CD14-positive monocyte (primary cell): ENCODE measurements at regions not wholly inside any gene's neighbourhood (a gene's known extent, or its start where the extent isn't known, plus 50 kb on each side); places are given as distances from the start of the nearest gene placed in this dataset.

Experiments
- DNase-seq, 3 donors: peaks; one replicate each; pipeline ENCODE4 v3.0.0-alpha.2; 2011 to 2022
- H2AFZ ChIP-seq: 2 replicates; pipeline ENCODE4 v1.6.0; 2012; ENCODE audit warnings: mild to moderate bottlenecking, low read depth, low read length, inconsistent platforms; ENCODE audit not compliant: insufficient read depth, poor library complexity, severe bottlenecking
- H3K27ac ChIP-seq, 2 donors: 1 replicate in 1 of 2; 2 replicates in 1 of 2; pipeline ENCODE4 v1.5.1; 2012 to 2013; ENCODE audit warnings: low read length in 2 of 2, control low read depth in 1 of 2, inconsistent platforms in 1 of 2, low read depth in 1 of 2, mild to moderate bottlenecking in 1 of 2
- H3K27me3 ChIP-seq, 2 donors: one replicate each; pipeline versions ENCODE4 v1.6.0 to v1.6.1; 2011 to 2013; ENCODE audit warnings: low read length in 2 of 2; ENCODE audit not compliant: control insufficient read depth in 2 of 2, insufficient read depth in 2 of 2
- H3K36me3 ChIP-seq, 2 donors: replicated peaks in 1 of 2; 1 replicate in 1 of 2; 2 replicates in 1 of 2; pipeline versions ENCODE4 v1.5.1 to v1.6.1; 2012 to 2013; ENCODE audit warnings: low read length in 2 of 2, control low read depth in 1 of 2, inconsistent platforms in 1 of 2, mild to moderate bottlenecking in 1 of 2; ENCODE audit not compliant: insufficient read depth in 2 of 2, control insufficient read depth in 1 of 2
- H3K4me1 ChIP-seq, 2 donors: 1 replicate in 1 of 2; 2 replicates in 1 of 2; pipeline versions ENCODE4 v1.5.1 to v1.6.1; 2012 to 2013; ENCODE audit warnings: low read length in 2 of 2, control low read depth in 1 of 2, inconsistent platforms in 1 of 2, mild to moderate bottlenecking in 1 of 2, moderate library complexity in 1 of 2; ENCODE audit not compliant: insufficient read depth in 2 of 2, control insufficient read depth in 1 of 2
- H3K4me2 ChIP-seq: replicated peaks from 2 replicates; pipeline ENCODE3; 2012; ENCODE audit warnings: low read length, moderate library complexity, mild to moderate bottlenecking; ENCODE audit not compliant: poor library complexity, severe bottlenecking; ENCODE audit errors: extremely low read depth
- H3K4me3 ChIP-seq, 3 experiments: fragments of 200-600 bp in 1 of 3; sonication (generic) in 1 of 3; replicated peaks in 1 of 3; 1 replicate in 2 of 3; 2 replicates in 1 of 3; pipeline ENCODE4 v1.5.1; 2011 to 2013; ENCODE audit warnings: low read length in 3 of 3, mild to moderate bottlenecking in 3 of 3, control low read depth in 2 of 3, low read depth in 2 of 3, inconsistent platforms in 1 of 3, moderate library complexity in 1 of 3
- H3K79me2 ChIP-seq: 2 replicates; pipeline ENCODE4 v1.6.0; 2012; ENCODE audit warnings: mild to moderate bottlenecking, control low read depth, inconsistent platforms, low read length, moderate library complexity; ENCODE audit not compliant: insufficient read depth
- H3K9ac ChIP-seq: 2 replicates; pipeline ENCODE4 v1.6.0; 2017; ENCODE audit warnings: low read length, mild to moderate bottlenecking; ENCODE audit not compliant: insufficient read depth, poor library complexity, severe bottlenecking
- H3K9me3 ChIP-seq, 2 donors: replicated peaks in 1 of 2; 1 replicate in 1 of 2; 2 replicates in 1 of 2; pipeline versions ENCODE4 v1.5.1 to v1.6.1; 2012 to 2013; ENCODE audit warnings: low read length in 2 of 2, control low read depth in 1 of 2; ENCODE audit not compliant: control insufficient read depth in 1 of 2, insufficient read depth in 1 of 2
- H4K20me1 ChIP-seq: 2 replicates; pipeline ENCODE4 v1.6.0; 2012; ENCODE audit warnings: mild to moderate bottlenecking, low read length, control low read depth, moderate library complexity; ENCODE audit not compliant: insufficient read depth
- H3K27ac Mint-ChIP-seq, 7 donors: one replicate each; pipeline ENCODE4 v1.8.0; 2020; ENCODE audit warnings: mild to moderate bottlenecking in 7 of 7, mixed read lengths in 7 of 7, moderate library complexity in 6 of 7, inconsistent platforms in 2 of 7
- H3K27me3 Mint-ChIP-seq, 3 donors: one replicate each; pipeline ENCODE4 v1.8.0; 2021 to 2022; ENCODE audit warnings: low read depth in 3 of 3, mild to moderate bottlenecking in 3 of 3, mixed read lengths in 3 of 3, moderate library complexity in 3 of 3, inconsistent platforms in 1 of 3
- H3K36me3 Mint-ChIP-seq, 2 donors: one replicate each; pipeline ENCODE4 v1.8.0; 2020; ENCODE audit warnings: mixed read lengths in 2 of 2, inconsistent platforms in 1 of 2, mild to moderate bottlenecking in 1 of 2
- H3K4me1 Mint-ChIP-seq: one replicate; pipeline ENCODE4 v1.8.0; 2020; ENCODE audit warnings: mild to moderate bottlenecking, mixed read lengths
- H3K4me3 Mint-ChIP-seq, 2 donors: one replicate each; pipeline ENCODE4 v1.8.0; 2020; ENCODE audit warnings: mild to moderate bottlenecking in 2 of 2, mixed read lengths in 2 of 2, moderate library complexity in 1 of 2
- H3K9me3 Mint-ChIP-seq, 7 donors: one replicate each; pipeline ENCODE4 v1.8.0; 2020 to 2022; ENCODE audit warnings: mixed read lengths in 7 of 7, mild to moderate bottlenecking in 6 of 7, moderate library complexity in 6 of 7, inconsistent platforms in 2 of 7
- WGBS: methylation state at CpG from one replicate; pipeline ENCODE4 v1.1.5; 2013; ENCODE audit warnings: missing lambda C conversion rate; ENCODE audit not compliant: insufficient coverage; 5-methylcytosine and 5-hydroxymethylcytosine counted together
- intact Hi-C, 2 donors: fragments of 100-400 bp; cut with micrococcal nuclease; formaldehyde crosslinking; loops; one replicate each; pipeline versions ENCODE4 v1.15.0 to v1.15.1; 2023
- TF ChIP-seq, protein P1 (sequence below): fragments of 200-600 bp; IDR thresholded peaks from one replicate; pipeline ENCODE4 v1.8.0; 2022; ENCODE audit warnings: antibody characterized with exemption, mild to moderate bottlenecking

DNA sequence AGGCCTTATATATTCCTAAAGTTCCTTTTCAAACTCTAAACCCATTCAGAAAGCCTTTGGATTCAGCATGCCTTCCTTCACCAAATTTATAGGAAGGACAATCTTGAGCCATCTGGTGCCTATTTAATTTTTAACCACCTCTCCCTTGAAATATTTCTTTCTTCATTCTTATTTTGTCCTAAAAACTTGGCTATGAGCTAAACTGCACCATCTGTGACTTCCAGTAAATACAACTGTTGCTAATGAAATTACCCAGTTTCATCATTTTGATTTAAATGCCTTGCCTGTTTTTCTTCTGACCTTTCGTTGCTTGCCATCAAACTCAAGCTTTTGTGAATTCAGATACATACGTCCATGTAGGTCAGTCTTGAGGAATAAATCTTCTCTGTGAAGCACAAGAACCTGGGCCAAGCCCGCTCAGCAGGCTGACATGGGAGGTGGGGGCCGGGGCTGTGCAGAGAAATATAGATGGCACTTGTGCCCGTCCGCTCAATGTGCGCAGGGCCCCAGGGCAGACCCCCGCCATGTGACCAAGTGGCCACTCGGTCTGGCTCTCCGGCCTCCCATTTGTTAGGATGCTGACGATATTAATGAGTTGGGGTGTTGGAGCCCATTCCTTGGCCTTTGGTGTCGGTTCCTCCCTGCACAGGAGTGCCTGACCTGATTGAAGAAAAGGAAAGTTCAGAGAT, 335.9 kb downstream of the VPS13C start:
- no peaks in the 10 kb centered on the region for H3K36me3 ChIP-seq
- H3K4me1 Mint-ChIP-seq, result no peaks in the 10 kb centered on the region
- DNase-seq, result no peak
- no peaks in the 10 kb centered on the region for H3K79me2 ChIP-seq
- H3K9me3 Mint-ChIP-seq, result peaks cover 0 to 8% (median 0%) of the 10 kb centered on the region in 7 donors
- no peaks in the 10 kb centered on the region for H3K36me3 Mint-ChIP-seq
- no peak overlapping the region for H3K4me3 Mint-ChIP-seq
- H3K27me3 ChIP-seq, result no peaks in the 10 kb centered on the region
- H3K9me3 ChIP-seq, result no peaks in the 10 kb centered on the region
- intact Hi-C loops, result no loop called here
- H3K4me3 ChIP-seq, result no peak overlapping the region
- TF ChIP-seq, protein P1, sequence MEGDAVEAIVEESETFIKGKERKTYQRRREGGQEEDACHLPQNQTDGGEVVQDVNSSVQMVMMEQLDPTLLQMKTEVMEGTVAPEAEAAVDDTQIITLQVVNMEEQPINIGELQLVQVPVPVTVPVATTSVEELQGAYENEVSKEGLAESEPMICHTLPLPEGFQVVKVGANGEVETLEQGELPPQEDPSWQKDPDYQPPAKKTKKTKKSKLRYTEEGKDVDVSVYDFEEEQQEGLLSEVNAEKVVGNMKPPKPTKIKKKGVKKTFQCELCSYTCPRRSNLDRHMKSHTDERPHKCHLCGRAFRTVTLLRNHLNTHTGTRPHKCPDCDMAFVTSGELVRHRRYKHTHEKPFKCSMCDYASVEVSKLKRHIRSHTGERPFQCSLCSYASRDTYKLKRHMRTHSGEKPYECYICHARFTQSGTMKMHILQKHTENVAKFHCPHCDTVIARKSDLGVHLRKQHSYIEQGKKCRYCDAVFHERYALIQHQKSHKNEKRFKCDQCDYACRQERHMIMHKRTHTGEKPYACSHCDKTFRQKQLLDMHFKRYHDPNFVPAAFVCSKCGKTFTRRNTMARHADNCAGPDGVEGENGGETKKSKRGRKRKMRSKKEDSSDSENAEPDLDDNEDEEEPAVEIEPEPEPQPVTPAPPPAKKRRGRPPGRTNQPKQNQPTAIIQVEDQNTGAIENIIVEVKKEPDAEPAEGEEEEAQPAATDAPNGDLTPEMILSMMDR, result no peak
- no peak overlapping the region for H3K27ac Mint-ChIP-seq
- no peak overlapping the region for H3K9ac ChIP-seq
- H3K27me3 Mint-ChIP-seq, result peaks cover 0 to 2% (median 1%) of the 10 kb centered on the region in 3 donors
- no peak overlapping the region for H3K27ac ChIP-seq
- over 99% methylated on average over 11 of the region's 12 CpGs for WGBS
- H3K4me1 ChIP-seq, result no peaks in the 10 kb centered on the region
- no peak overlapping the region for H2AFZ ChIP-seq
- H4K20me1 ChIP-seq, result no peaks in the 10 kb centered on the region
- no peak overlapping the region for H3K4me2 ChIP-seq

DNA sequence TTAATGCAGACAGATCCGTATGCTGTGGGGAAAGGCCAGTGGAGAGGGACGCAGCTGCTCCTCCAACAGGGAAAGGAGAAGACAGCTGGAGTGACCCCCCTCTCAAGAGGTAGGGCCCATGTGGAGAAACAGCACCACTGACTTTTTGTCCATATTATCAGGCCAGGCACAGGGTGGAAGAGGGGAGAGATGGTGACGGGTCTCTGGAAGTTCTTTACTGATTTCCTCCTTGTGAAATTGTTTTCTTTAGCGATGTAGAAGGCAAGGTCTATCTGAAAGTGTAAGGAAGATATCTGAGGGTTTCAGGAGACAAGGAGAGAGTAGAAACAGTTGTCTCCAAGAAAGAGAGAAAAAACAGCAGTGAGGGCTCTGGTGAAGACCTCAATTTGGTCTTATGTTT, 338.8 kb downstream of the VPS13C start:
- DNase-seq, result no peak
- no peaks in the 10 kb centered on the region for H3K4me1 ChIP-seq
- no peak overlapping the region for H3K9ac ChIP-seq
- intact Hi-C loops, result no loop called here
- Mint-ChIP-seq H3K27me3 (no peaks in the 10 kb centered on the region), H3K27ac (no peak overlapping the region), H3K36me3 (no peaks in the 10 kb centered on the region), H3K9me3 (peaks cover 0 to 8% (median 0%) of the 10 kb centered on the region in 7 donors), H3K4me1 (no peaks in the 10 kb centered on the region), H3K4me3 (no peak overlapping the region)
- no peak overlapping the region for H3K27ac ChIP-seq
- WGBS, result 89% methylated on average over 4 of the region's 4 CpGs
- no peaks in the 10 kb centered on the region for H4K20me1 ChIP-seq
- no peak overlapping the region for H2AFZ ChIP-seq
- H3K4me2 ChIP-seq, result no peak overlapping the region
- no peak overlapping the region for H3K4me3 ChIP-seq
- no peaks in the 10 kb centered on the region for H3K36me3 ChIP-seq
- TF ChIP-seq, protein P1, result no peak
- H3K79me2 ChIP-seq, result no peaks in the 10 kb centered on the region
- H3K9me3 ChIP-seq, result no peaks in the 10 kb centered on the region
- H3K27me3 ChIP-seq, result no peaks in the 10 kb centered on the region
